ENCODE measurements at regions not wholly inside any gene's neighbourhood (a gene's known extent, or its start where the extent isn't known, plus 50 kb on each side); places are given as distances from the start of the nearest gene placed in this dataset.

DNA sequence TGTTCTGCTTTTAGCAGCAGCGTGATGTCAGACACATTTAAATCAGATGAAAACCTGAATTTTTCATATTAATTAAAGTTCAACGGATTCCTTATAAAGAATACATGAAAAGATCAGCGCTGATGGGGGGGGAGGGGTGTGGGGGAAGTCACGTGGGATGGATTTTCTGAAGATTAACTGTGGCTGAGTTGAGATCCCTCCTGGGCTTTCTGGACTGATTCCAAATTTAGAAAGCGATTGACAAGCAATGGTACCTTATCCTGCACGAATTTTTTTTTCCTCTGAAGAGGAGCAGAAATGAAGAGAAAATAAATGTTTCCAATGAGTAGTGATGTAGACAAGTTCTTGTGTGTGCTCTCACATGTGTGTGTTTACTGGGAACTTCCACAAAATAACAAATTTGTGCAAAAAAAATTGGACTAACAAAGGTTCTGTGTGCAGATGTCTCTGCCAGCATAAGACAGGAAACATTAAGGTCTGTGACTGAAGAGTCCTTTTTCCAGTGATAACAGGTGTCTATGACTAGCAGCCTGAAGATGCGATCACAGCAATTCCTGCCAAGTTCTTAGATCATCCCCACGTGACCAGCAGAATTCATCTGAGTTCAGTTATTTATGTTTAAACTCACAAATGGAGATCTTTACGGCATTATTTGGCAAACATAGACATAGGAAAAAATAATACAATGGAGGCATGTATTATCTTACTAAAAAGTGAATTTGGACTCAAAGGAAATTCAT lies 585.2 kb upstream of the CELF2 start:
- no CpG with 5 or more reads among the region's 9 CpGs for WGBS (ENCODE audit: extremely low coverage, insufficient coverage, insufficient read length)
- Histone ChIP-seq H3K4ac (ENCODE audit: low read depth, low read length) (no peak overlapping the region), H3K4me2 (ENCODE audit: low read length) (no peak overlapping the region), H3K23ac (ENCODE audit: low read length) (no peak overlapping the region), H2AK5ac (ENCODE audit: low read length) (no peak overlapping the region), H4K12ac (ENCODE audit: low read depth, low read length) (no peak overlapping the region), H4K91ac (ENCODE audit: low read depth, low read length) (no peak overlapping the region), H3K18ac (ENCODE audit: low read length) (no peak overlapping the region), H3K4me1 (ENCODE audit: control insufficient read depth in 1 of 2, insufficient read depth in 2 of 2, low read length in 2 of 2) (no peaks in the 10 kb centered on the region), H2BK120ac (ENCODE audit: insufficient read depth, low read length, poor library complexity) (no peak overlapping the region), H3K79me1 (ENCODE audit: low read length) (no peaks in the 10 kb centered on the region), H3K79me2 (ENCODE audit: control insufficient read depth, insufficient read depth, low read length, poor library complexity) (no peaks in the 10 kb centered on the region), H3K4me3 (ENCODE audit: low read depth, low read length) (no peak overlapping the region), H3K9me3 (ENCODE audit: insufficient read depth, low read depth, low read length) (no peaks in the 10 kb centered on the region), H3K36me3 (ENCODE audit: control insufficient read depth in 1 of 2, insufficient read depth in 2 of 2, low read length in 2 of 2) (no peaks in the 10 kb centered on the region), H3K27me3 (ENCODE audit: insufficient read depth, low read length) (no peaks in the 10 kb centered on the region), H3K27ac (ENCODE audit: low read depth, low read length) (no peak overlapping the region), H3K14ac (ENCODE audit: low read length) (no peak overlapping the region), H2BK5ac (ENCODE audit: low read depth, low read length, poor library complexity) (no peak overlapping the region), H2BK12ac (ENCODE audit: low read length) (no peak overlapping the region), H3K9ac (ENCODE audit: low read length) (no peak overlapping the region), H2AFZ (ENCODE audit: insufficient read depth, low read length, poor library complexity) (no peak overlapping the region), H4K8ac (ENCODE audit: low read depth, low read length) (no peak overlapping the region)
- no peak for DNase-seq

GRCh38 chr10:10434312-10434711 lies 583.4 kb upstream of the CELF2 start:
- no CpG with 5 or more reads among the region's 4 CpGs for WGBS (ENCODE audit: extremely low coverage, insufficient coverage, insufficient read length)
- Histone ChIP-seq H4K91ac (ENCODE audit: low read depth, low read length) (no peak overlapping the region), H2BK5ac (ENCODE audit: low read depth, low read length, poor library complexity) (no peak overlapping the region), H4K8ac (ENCODE audit: low read depth, low read length) (no peak overlapping the region), H2BK120ac (ENCODE audit: insufficient read depth, low read length, poor library complexity) (no peak overlapping the region), H3K4ac (ENCODE audit: low read depth, low read length) (no peak overlapping the region), H3K23ac (ENCODE audit: low read length) (no peak overlapping the region), H3K4me1 (ENCODE audit: control insufficient read depth in 1 of 2, insufficient read depth in 2 of 2, low read length in 2 of 2) (no peaks in the 10 kb centered on the region), H2AK5ac (ENCODE audit: low read length) (no peak overlapping the region), H3K9me3 (ENCODE audit: insufficient read depth, low read depth, low read length) (no peaks in the 10 kb centered on the region), H2BK12ac (ENCODE audit: low read length) (no peak overlapping the region), H3K14ac (ENCODE audit: low read length) (no peak overlapping the region), H3K36me3 (ENCODE audit: control insufficient read depth in 1 of 2, insufficient read depth in 2 of 2, low read length in 2 of 2) (no peaks in the 10 kb centered on the region), H3K18ac (ENCODE audit: low read length) (no peak overlapping the region), H3K79me1 (ENCODE audit: low read length) (no peaks in the 10 kb centered on the region), H3K27ac (ENCODE audit: low read depth, low read length) (no peak overlapping the region), H3K4me3 (ENCODE audit: low read depth, low read length) (no peak overlapping the region), H3K27me3 (ENCODE audit: insufficient read depth, low read length) (no peaks in the 10 kb centered on the region), H2AFZ (ENCODE audit: insufficient read depth, low read length, poor library complexity) (no peak overlapping the region), H3K9ac (ENCODE audit: low read length) (no peak overlapping the region), H4K12ac (ENCODE audit: low read depth, low read length) (no peak overlapping the region), H3K79me2 (ENCODE audit: control insufficient read depth, insufficient read depth, low read length, poor library complexity) (no peaks in the 10 kb centered on the region), H3K4me2 (ENCODE audit: low read length) (no peak overlapping the region)
- no peak for DNase-seq

DNA sequence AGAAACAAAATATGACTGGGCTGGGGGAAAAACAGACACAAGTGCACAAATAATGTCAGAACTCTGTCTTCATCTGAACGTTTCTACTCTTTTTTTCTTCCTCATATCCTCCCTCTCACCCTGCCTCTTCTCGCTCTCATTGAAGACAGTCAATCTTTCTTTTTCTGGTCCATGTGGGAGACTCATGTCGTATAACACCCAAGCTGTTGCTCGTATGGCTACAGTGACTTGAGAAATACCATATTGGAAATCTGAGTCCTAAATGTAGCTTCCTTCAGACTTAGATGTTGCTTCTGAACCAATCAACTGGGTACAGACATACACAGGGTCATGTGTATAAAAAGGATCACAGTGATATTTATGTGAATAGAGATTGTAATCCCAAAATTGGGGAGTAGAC lies 579.8 kb upstream of the CELF2 start:
- H4K91ac ChIP-seq (ENCODE audit: low read depth, low read length) = no peak overlapping the region
- no peak overlapping the region for H4K12ac ChIP-seq (ENCODE audit: low read depth, low read length)
- no CpG with 5 or more reads among the region's 4 CpGs for WGBS (ENCODE audit: extremely low coverage, insufficient coverage, insufficient read length)
- H3K23ac ChIP-seq (ENCODE audit: low read length) = no peak overlapping the region
- no peaks in the 10 kb centered on the region for H3K79me1 ChIP-seq (ENCODE audit: low read length)
- H2AFZ ChIP-seq (ENCODE audit: insufficient read depth, low read length, poor library complexity) = no peak overlapping the region
- no peak overlapping the region for H2AK5ac ChIP-seq (ENCODE audit: low read length)
- H2BK5ac ChIP-seq (ENCODE audit: low read depth, low read length, poor library complexity) = no peak overlapping the region
- H3K4me2 ChIP-seq (ENCODE audit: low read length) = no peak overlapping the region
- no peaks in the 10 kb centered on the region for H3K4me1 ChIP-seq (ENCODE audit: control insufficient read depth in 1 of 2, insufficient read depth in 2 of 2, low read length in 2 of 2)
- no peak overlapping the region for H3K4ac ChIP-seq (ENCODE audit: low read depth, low read length)
- H4K8ac ChIP-seq (ENCODE audit: low read depth, low read length) = no peak overlapping the region
- H3K9ac ChIP-seq (ENCODE audit: low read length) = no peak overlapping the region
- H2BK12ac ChIP-seq (ENCODE audit: low read length) = no peak overlapping the region
- H3K4me3 ChIP-seq (ENCODE audit: low read depth, low read length) = no peak overlapping the region
- no peak overlapping the region for H3K27ac ChIP-seq (ENCODE audit: low read depth, low read length)
- no peak for DNase-seq
- H3K14ac ChIP-seq (ENCODE audit: low read length) = no peak overlapping the region
- no peaks in the 10 kb centered on the region for H3K27me3 ChIP-seq (ENCODE audit: insufficient read depth, low read length)
- no peaks in the 10 kb centered on the region for H3K79me2 ChIP-seq (ENCODE audit: control insufficient read depth, insufficient read depth, low read length, poor library complexity)
- no peak overlapping the region for H3K18ac ChIP-seq (ENCODE audit: low read length)
- H3K9me3 ChIP-seq (ENCODE audit: insufficient read depth, low read depth, low read length) = no peaks in the 10 kb centered on the region
- H2BK120ac ChIP-seq (ENCODE audit: insufficient read depth, low read length, poor library complexity) = no peak overlapping the region
- H3K36me3 ChIP-seq (ENCODE audit: control insufficient read depth in 1 of 2, insufficient read depth in 2 of 2, low read length in 2 of 2) = no peaks in the 10 kb centered on the region

- Histone ChIP-seq H3K27me3 (ENCODE audit: insufficient read depth, low read length) (no peaks in the 10 kb centered on the region), H3K79me1 (ENCODE audit: low read length) (no peaks in the 10 kb centered on the region), H3K14ac (ENCODE audit: low read length) (no peak overlapping the region), H3K27ac (ENCODE audit: low read depth, low read length) (no peak overlapping the region), H3K9ac (ENCODE audit: low read length) (no peak overlapping the region), H4K8ac (ENCODE audit: low read depth, low read length) (no peak overlapping the region), H3K4me2 (ENCODE audit: low read length) (no peak overlapping the region), H2BK12ac (ENCODE audit: low read length) (no peak overlapping the region), H3K23ac (ENCODE audit: low read length) (no peak overlapping the region), H3K18ac (ENCODE audit: low read length) (no peak overlapping the region), H4K91ac (ENCODE audit: low read depth, low read length) (no peak overlapping the region), H3K36me3 (ENCODE audit: control insufficient read depth in 1 of 2, insufficient read depth in 2 of 2, low read length in 2 of 2) (no peaks in the 10 kb centered on the region), H3K4ac (ENCODE audit: low read depth, low read length) (no peak overlapping the region), H2AFZ (ENCODE audit: insufficient read depth, low read length, poor library complexity) (no peak overlapping the region), H2AK5ac (ENCODE audit: low read length) (no peak overlapping the region), H3K79me2 (ENCODE audit: control insufficient read depth, insufficient read depth, low read length, poor library complexity) (no peaks in the 10 kb centered on the region), H4K12ac (ENCODE audit: low read depth, low read length) (no peak overlapping the region), H3K4me3 (ENCODE audit: low read depth, low read length) (no peak overlapping the region), H2BK120ac (ENCODE audit: insufficient read depth, low read length, poor library complexity) (no peak overlapping the region), H2BK5ac (ENCODE audit: low read depth, low read length, poor library complexity) (no peak overlapping the region), H3K9me3 (ENCODE audit: insufficient read depth, low read depth, low read length) (no peaks in the 10 kb centered on the region), H3K4me1 (ENCODE audit: control insufficient read depth in 1 of 2, insufficient read depth in 2 of 2, low read length in 2 of 2) (no peaks in the 10 kb centered on the region)
- DNase-seq = no peak
- no CpG with 5 or more reads among the region's 1 CpG for WGBS (ENCODE audit: extremely low coverage, insufficient coverage, insufficient read length)
These were observed 579.2 kb upstream of the CELF2 start for GRCh38 chr10:10438335-10439100.
